Panc1 (cell line): ENCODE measurements at regions not wholly inside any gene's neighbourhood (a gene's known extent, or its start where the extent isn't known, plus 50 kb on each side); places are given as distances from the start of the nearest gene placed in this dataset.

Experiments used
- ATAC-seq: fragments of 200-7000 bp; cut with Tn5 transposase; 2 replicates; pipeline ENCODE4 v1.9.1; 2020; ENCODE audit warnings: mild to moderate bottlenecking, moderate library complexity
- BruUV-seq: library from RNA; stranded (reverse); fragments of 400-500 nt; replicated peaks from 2 replicates; lab custom pipeline; 2021; lab: Mats Ljungman, UMichigan
- CTCF ChIA-PET: fragments of 300-600 bp; sonication (Branson Sonifier 250); formaldehyde crosslinking; loops from one replicate; lab custom pipeline; 2022; ENCODE audit warnings: antibody characterized with exemption; lab: Charles Lee
- POLR2A ChIA-PET: fragments of 300-600 bp; sonication (Branson Sonifier 250); formaldehyde crosslinking; loops from one replicate; lab custom pipeline; 2022; ENCODE audit warnings: antibody characterized with exemption; lab: Charles Lee
- DNase-seq: peaks from one replicate; pipeline ENCODE4 v3.0.0-alpha.2; 2010; ENCODE audit warnings: low read depth, low spot score
- H3K27ac ChIP-seq: 2 replicates; pipeline ENCODE4 v1.5.1; 2011; ENCODE audit warnings: mild to moderate bottlenecking, low read length, inconsistent platforms
- H3K27me3 ChIP-seq: fragments of 200-500 bp; sonication (Bioruptor generic); 2 replicates; pipeline ENCODE4 v1.6.0; 2014; ENCODE audit warnings: low read length, inconsistent platforms; ENCODE audit not compliant: control insufficient read depth, insufficient read depth
- H3K36me3 ChIP-seq: fragments of 200-500 bp; sonication (Bioruptor generic); 2 replicates; pipeline ENCODE4 v1.5.1; 2014; ENCODE audit warnings: inconsistent platforms, mild to moderate bottlenecking, low read length, moderate library complexity; ENCODE audit not compliant: control insufficient read depth, insufficient read depth
- H3K4me1 ChIP-seq: 2 replicates; pipeline ENCODE4 v1.5.1; 2011; ENCODE audit warnings: inconsistent platforms, mild to moderate bottlenecking, low read length, moderate library complexity; ENCODE audit not compliant: control insufficient read depth, insufficient read depth
- H3K4me3 ChIP-seq, 2 experiments: 2 replicates each; pipeline ENCODE4 v1.5.1; 2011 to 2012; ENCODE audit warnings: low read depth in 2 of 2, low read length in 2 of 2, mild to moderate bottlenecking in 2 of 2, inconsistent platforms in 1 of 2, moderate library complexity in 1 of 2
- H3K9me3 ChIP-seq: fragments of 200-500 bp; sonication (Bioruptor generic); 2 replicates; pipeline ENCODE4 v1.5.1; 2014; ENCODE audit warnings: low read depth, mild to moderate bottlenecking, inconsistent platforms, low read length, moderate library complexity; ENCODE audit not compliant: control insufficient read depth, insufficient read depth
- POLR2AphosphoS5 ChIP-seq: IDR thresholded peaks from 2 replicates; pipeline ENCODE4 v1.6.1; 2012; ENCODE audit warnings: mild to moderate bottlenecking, low read depth, low read length, moderate library complexity
- SIN3A ChIP-seq: IDR thresholded peaks from 2 replicates; pipeline ENCODE4 v1.6.1; 2012; ENCODE audit warnings: low read depth, mild to moderate bottlenecking, low read length, moderate library complexity, borderline replicate concordance; ENCODE audit not compliant: insufficient read depth
- TCF7L2 ChIP-seq: IDR thresholded peaks from 2 replicates; pipeline ENCODE4 v1.6.1; 2011; ENCODE audit warnings: mild to moderate bottlenecking, low read depth, low read length, inconsistent platforms
- in situ Hi-C: cut with HindIII; loops from 2 replicates; pipeline ENCODE4 v1.10.0; 2016; ENCODE audit warnings: low sequenced_read_pairs, low pct_unique_long_range_greater_than_20kb
- intact Hi-C: fragments of 100-400 bp; cut with micrococcal nuclease; formaldehyde crosslinking; loops from one replicate; pipeline ENCODE4 v1.10.0; 2022; ENCODE audit not compliant: unreplicated experiment
- TF ChIP-seq, protein P1 (sequence below), 2 experiments: IDR thresholded peaks; 2 replicates each; pipeline ENCODE4 v1.6.1; 2011 to 2012; ENCODE audit warnings: low read depth in 2 of 2, control low read depth in 1 of 2, low read length in 1 of 2, mild to moderate bottlenecking in 1 of 2, moderate library complexity in 1 of 2; ENCODE audit not compliant: insufficient read depth in 1 of 2
- TF ChIP-seq, protein P2 (sequence below): fragments of 450-650 bp; IDR thresholded peaks from 2 replicates; pipeline ENCODE4 v1.5.1; 2017; ENCODE audit warnings: mild to moderate bottlenecking

DNA sequence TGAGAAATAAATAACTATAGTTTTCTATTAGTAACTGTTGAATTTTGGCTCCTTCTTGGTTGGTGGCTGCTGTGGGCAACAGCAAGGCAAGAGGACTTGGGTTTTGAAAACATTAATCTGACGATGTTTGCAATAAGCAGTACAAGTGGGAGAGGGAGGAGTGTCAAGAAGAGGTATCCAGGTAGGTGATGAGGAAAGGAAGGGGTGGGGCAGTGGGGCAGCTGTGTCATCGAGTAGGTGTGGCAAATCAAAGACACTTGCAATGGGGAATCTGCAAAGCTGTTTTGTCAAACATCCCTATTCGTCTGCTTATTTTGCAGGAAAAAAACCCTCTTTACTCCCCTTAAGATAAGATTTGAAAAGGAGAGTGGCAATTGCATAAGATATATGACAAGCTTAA is 171.9 kb upstream of the MAP3K7 start:
- DNase-seq (no peak), ATAC-seq (no peak)
- Histone ChIP-seq H3K4me3 (no peak overlapping the region), H3K27me3 (no peaks in the 10 kb centered on the region), H3K4me1 (no peaks in the 10 kb centered on the region), H3K27ac (no peak overlapping the region), H3K9me3 (no peaks in the 10 kb centered on the region), H3K36me3 (no peaks in the 10 kb centered on the region)
- BruUV-seq: no TSS peak
- ChIA-PET CTCF (no interaction called here), POLR2A (no interaction called here)
- in situ Hi-C loops (no loop called here), intact Hi-C loops (no loop called here)
- TF ChIP-seq TCF7L2 (no peak), POLR2AphosphoS5 (no peak), SIN3A (no peak)
- TF ChIP-seq, protein P1, sequence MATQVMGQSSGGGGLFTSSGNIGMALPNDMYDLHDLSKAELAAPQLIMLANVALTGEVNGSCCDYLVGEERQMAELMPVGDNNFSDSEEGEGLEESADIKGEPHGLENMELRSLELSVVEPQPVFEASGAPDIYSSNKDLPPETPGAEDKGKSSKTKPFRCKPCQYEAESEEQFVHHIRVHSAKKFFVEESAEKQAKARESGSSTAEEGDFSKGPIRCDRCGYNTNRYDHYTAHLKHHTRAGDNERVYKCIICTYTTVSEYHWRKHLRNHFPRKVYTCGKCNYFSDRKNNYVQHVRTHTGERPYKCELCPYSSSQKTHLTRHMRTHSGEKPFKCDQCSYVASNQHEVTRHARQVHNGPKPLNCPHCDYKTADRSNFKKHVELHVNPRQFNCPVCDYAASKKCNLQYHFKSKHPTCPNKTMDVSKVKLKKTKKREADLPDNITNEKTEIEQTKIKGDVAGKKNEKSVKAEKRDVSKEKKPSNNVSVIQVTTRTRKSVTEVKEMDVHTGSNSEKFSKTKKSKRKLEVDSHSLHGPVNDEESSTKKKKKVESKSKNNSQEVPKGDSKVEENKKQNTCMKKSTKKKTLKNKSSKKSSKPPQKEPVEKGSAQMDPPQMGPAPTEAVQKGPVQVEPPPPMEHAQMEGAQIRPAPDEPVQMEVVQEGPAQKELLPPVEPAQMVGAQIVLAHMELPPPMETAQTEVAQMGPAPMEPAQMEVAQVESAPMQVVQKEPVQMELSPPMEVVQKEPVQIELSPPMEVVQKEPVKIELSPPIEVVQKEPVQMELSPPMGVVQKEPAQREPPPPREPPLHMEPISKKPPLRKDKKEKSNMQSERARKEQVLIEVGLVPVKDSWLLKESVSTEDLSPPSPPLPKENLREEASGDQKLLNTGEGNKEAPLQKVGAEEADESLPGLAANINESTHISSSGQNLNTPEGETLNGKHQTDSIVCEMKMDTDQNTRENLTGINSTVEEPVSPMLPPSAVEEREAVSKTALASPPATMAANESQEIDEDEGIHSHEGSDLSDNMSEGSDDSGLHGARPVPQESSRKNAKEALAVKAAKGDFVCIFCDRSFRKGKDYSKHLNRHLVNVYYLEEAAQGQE (IDR thresholded peaks at IDR 0.05; ENCODE audit: insufficient read depth in 1 of 2, low read depth in 2 of 2, low read length in 1 of 2): no peak
- TF ChIP-seq, protein P2, sequence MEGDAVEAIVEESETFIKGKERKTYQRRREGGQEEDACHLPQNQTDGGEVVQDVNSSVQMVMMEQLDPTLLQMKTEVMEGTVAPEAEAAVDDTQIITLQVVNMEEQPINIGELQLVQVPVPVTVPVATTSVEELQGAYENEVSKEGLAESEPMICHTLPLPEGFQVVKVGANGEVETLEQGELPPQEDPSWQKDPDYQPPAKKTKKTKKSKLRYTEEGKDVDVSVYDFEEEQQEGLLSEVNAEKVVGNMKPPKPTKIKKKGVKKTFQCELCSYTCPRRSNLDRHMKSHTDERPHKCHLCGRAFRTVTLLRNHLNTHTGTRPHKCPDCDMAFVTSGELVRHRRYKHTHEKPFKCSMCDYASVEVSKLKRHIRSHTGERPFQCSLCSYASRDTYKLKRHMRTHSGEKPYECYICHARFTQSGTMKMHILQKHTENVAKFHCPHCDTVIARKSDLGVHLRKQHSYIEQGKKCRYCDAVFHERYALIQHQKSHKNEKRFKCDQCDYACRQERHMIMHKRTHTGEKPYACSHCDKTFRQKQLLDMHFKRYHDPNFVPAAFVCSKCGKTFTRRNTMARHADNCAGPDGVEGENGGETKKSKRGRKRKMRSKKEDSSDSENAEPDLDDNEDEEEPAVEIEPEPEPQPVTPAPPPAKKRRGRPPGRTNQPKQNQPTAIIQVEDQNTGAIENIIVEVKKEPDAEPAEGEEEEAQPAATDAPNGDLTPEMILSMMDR: no peak

DNA sequence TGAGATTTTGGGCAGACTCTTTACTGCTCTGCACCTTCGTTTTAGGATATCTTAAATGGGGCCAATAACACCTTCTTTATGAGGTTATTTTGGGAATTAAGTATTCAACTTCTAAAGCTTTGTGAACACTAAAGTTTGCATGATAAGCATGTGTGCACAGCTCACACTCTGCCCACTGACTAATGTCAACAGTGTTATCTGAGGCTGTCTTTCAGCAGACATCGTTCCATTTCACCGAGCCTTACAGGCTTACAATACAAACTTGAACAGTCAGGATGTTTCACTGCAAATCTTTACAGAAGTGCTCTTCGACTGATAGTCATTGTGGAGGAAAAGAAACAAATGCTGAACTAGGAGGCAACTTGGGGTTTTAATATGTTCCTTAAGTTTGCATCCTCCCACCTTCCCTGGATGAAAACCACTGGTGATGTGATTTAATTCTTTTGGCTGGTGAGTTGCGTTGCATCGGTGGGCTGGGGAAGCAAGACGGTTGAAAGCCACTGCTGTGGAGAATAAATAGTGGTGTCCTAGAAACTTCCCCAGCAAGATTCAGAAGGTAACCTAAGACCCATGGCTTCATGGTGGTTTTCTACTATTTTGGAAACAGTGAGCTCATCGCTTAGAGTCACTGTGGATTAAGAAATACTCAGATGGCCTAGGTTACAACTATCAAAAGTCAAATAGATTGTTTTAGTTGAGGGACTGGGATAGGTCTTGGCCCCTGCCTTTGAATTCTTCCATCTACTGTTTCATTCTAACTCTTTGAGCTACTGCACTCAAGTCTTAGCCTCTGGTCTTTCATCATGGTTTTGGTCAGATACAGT is 167.2 kb upstream of the MAP3K7 start:
- no TSS peak for BruUV-seq
- ChIA-PET POLR2A (no interaction called here), CTCF (no interaction called here)
- no peaks in the 10 kb centered on the region for H3K27me3 ChIP-seq
- H3K4me3 ChIP-seq: no peak overlapping the region
- DNase-seq (no peak), ATAC-seq (no peak)
- in situ Hi-C loops (no loop called here), intact Hi-C loops (no loop called here)
- no peaks in the 10 kb centered on the region for H3K4me1 ChIP-seq
- no peaks in the 10 kb centered on the region for H3K36me3 ChIP-seq
- TF ChIP-seq POLR2AphosphoS5: no peak
- H3K9me3 ChIP-seq: no peaks in the 10 kb centered on the region
- no peak overlapping the region for H3K27ac ChIP-seq

DNA sequence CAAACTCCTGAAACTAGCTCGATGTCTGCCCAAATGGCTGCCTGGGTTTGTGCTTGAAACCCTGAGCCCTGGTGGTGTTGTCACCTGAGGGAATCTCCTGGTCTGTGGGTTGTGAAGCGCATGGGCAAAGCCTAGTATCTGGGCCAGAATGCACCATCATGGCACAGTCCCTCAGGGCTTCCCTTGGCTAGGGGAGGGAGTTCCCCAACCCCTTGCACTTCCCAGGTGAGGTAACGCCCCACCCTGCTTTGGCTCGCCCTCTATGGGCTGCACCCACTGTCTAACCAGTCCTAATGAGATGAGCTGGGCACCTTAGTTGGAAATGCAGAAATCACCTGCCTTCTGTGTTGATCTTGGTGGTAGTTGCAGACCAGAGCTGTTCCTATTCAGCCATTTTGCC is 152.9 kb upstream of the MAP3K7 start:
- in situ Hi-C loops (no loop called here), intact Hi-C loops (no loop called here)
- DNase-seq: no peak
- Histone ChIP-seq H3K27me3 (no peaks in the 10 kb centered on the region), H3K4me1 (no peaks in the 10 kb centered on the region), H3K9me3 (no peaks in the 10 kb centered on the region), H3K4me3 (no peak overlapping the region), H3K36me3 (no peaks in the 10 kb centered on the region), H3K27ac (no peak overlapping the region)
- no TSS peak for BruUV-seq
- TF ChIP-seq, protein P1 (IDR thresholded peaks at IDR 0.05; ENCODE audit: insufficient read depth in 1 of 2, low read depth in 2 of 2, low read length in 1 of 2): no peak
- TF ChIP-seq SIN3A: no peak
- ChIA-PET POLR2A (no interaction called here), CTCF (no interaction called here)
- ATAC-seq: no peak
